Panc1 (cell line): ENCODE measurements at regions not wholly inside any gene's neighbourhood (a gene's known extent, or its start where the extent isn't known, plus 50 kb on each side); places are given as distances from the start of the nearest gene placed in this dataset.

ENCODE experiments used
- POLR2AphosphoS5 ChIP-seq: IDR thresholded peaks from 2 replicates; pipeline ENCODE4 v1.6.1; 2012; ENCODE audit warnings: mild to moderate bottlenecking, low read depth, low read length, moderate library complexity
- SIN3A ChIP-seq: IDR thresholded peaks from 2 replicates; pipeline ENCODE4 v1.6.1; 2012; ENCODE audit warnings: low read depth, mild to moderate bottlenecking, low read length, moderate library complexity, borderline replicate concordance; ENCODE audit not compliant: insufficient read depth
- TF ChIP-seq, protein P1 (sequence below): fragments of 450-650 bp; IDR thresholded peaks from 2 replicates; pipeline ENCODE4 v1.5.1; 2017; ENCODE audit warnings: mild to moderate bottlenecking
- TF ChIP-seq, protein P2 (sequence below), 2 experiments: IDR thresholded peaks; 2 replicates each; pipeline ENCODE4 v1.6.1; 2011 to 2012; ENCODE audit warnings: low read depth in 2 of 2, control low read depth in 1 of 2, low read length in 1 of 2, mild to moderate bottlenecking in 1 of 2, moderate library complexity in 1 of 2; ENCODE audit not compliant: insufficient read depth in 1 of 2

DNA sequence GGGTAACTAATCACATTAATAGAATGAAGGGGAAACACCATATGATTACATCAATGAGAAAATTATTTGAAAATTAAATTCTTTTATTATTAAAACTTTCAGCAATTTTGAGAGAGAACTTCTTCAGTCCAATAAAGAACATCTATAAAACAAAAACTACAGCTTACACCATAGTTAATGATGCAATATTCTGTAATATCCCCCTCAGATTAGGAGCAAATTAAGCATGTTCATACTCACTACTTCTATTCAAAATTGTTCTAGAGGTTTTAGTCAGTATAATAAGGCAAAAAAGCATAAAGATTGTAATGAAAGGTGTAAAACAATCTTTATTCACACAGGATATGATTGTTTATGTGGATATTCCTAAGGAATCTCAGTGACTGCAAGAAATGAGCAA lies 465.4 kb downstream of the CD109 start:
- TF ChIP-seq, protein P1, sequence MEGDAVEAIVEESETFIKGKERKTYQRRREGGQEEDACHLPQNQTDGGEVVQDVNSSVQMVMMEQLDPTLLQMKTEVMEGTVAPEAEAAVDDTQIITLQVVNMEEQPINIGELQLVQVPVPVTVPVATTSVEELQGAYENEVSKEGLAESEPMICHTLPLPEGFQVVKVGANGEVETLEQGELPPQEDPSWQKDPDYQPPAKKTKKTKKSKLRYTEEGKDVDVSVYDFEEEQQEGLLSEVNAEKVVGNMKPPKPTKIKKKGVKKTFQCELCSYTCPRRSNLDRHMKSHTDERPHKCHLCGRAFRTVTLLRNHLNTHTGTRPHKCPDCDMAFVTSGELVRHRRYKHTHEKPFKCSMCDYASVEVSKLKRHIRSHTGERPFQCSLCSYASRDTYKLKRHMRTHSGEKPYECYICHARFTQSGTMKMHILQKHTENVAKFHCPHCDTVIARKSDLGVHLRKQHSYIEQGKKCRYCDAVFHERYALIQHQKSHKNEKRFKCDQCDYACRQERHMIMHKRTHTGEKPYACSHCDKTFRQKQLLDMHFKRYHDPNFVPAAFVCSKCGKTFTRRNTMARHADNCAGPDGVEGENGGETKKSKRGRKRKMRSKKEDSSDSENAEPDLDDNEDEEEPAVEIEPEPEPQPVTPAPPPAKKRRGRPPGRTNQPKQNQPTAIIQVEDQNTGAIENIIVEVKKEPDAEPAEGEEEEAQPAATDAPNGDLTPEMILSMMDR: no peak
- TF ChIP-seq, protein P2, sequence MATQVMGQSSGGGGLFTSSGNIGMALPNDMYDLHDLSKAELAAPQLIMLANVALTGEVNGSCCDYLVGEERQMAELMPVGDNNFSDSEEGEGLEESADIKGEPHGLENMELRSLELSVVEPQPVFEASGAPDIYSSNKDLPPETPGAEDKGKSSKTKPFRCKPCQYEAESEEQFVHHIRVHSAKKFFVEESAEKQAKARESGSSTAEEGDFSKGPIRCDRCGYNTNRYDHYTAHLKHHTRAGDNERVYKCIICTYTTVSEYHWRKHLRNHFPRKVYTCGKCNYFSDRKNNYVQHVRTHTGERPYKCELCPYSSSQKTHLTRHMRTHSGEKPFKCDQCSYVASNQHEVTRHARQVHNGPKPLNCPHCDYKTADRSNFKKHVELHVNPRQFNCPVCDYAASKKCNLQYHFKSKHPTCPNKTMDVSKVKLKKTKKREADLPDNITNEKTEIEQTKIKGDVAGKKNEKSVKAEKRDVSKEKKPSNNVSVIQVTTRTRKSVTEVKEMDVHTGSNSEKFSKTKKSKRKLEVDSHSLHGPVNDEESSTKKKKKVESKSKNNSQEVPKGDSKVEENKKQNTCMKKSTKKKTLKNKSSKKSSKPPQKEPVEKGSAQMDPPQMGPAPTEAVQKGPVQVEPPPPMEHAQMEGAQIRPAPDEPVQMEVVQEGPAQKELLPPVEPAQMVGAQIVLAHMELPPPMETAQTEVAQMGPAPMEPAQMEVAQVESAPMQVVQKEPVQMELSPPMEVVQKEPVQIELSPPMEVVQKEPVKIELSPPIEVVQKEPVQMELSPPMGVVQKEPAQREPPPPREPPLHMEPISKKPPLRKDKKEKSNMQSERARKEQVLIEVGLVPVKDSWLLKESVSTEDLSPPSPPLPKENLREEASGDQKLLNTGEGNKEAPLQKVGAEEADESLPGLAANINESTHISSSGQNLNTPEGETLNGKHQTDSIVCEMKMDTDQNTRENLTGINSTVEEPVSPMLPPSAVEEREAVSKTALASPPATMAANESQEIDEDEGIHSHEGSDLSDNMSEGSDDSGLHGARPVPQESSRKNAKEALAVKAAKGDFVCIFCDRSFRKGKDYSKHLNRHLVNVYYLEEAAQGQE (IDR thresholded peaks at IDR 0.05; ENCODE audit: insufficient read depth in 1 of 2, low read depth in 2 of 2, low read length in 1 of 2): no peak
- TF ChIP-seq SIN3A (no peak), POLR2AphosphoS5 (no peak)
